Nephron (organoid): ENCODE measurements at regions not wholly inside any gene's neighbourhood (a gene's known extent, or its start where the extent isn't known, plus 50 kb on each side); places are given as distances from the start of the nearest gene placed in this dataset.

ENCODE experiments used
- H3K27ac Mint-ChIP-seq, 3 experiments: 2 replicates each; pipeline ENCODE4 v1.8.0; 2020; ENCODE audit warnings: mixed read lengths in 3 of 3, mild to moderate bottlenecking in 2 of 3, moderate library complexity in 1 of 3
- H3K27me3 Mint-ChIP-seq: 2 replicates; pipeline ENCODE4 v1.8.0; 2021; ENCODE audit warnings: low read depth, mild to moderate bottlenecking, moderate library complexity, mixed read lengths
- H3K36me3 Mint-ChIP-seq: 2 replicates; pipeline ENCODE4 v1.8.0; 2020; ENCODE audit warnings: low read depth, mixed read lengths
- H3K4me1 Mint-ChIP-seq: 2 replicates; pipeline ENCODE4 v1.8.0; 2020; ENCODE audit warnings: mixed read lengths
- H3K4me3 Mint-ChIP-seq, 3 experiments: 2 replicates each; pipeline ENCODE4 v1.8.0; 2020; ENCODE audit warnings: mild to moderate bottlenecking in 3 of 3, mixed read lengths in 3 of 3, moderate library complexity in 2 of 3
- H3K9me3 Mint-ChIP-seq: 2 replicates; pipeline ENCODE4 v1.8.0; 2020; ENCODE audit warnings: mixed read lengths
- TF ChIP-seq, protein P1 (sequence below), 3 experiments: fragments of 200-600 bp; sonication (generic); IDR thresholded peaks; one replicate each; pipeline ENCODE4 v1.5.0; 2021; ENCODE audit warnings: antibody characterized with exemption in 3 of 3; ENCODE audit not compliant: unreplicated experiment in 3 of 3

DNA sequence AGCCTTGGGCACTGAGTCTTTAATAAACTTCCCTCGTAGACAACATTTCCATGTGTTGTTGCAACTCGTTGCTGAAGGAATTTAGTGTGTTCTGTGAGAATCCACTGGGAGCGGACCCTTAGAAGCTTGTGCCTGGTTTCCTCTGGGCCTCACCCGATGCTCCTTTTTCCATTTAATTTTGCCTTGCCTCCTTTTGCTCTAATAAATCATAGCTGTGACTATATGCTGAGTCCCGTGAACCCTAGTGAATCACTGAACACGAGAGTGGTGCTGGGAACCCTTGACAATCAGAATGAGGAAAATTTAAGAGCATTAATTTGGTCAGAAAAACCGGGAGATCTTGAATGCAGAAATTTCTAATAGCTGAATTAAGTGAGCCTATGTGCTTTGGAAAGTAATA is 291.1 kb upstream of the ZNF608 start:
- TF ChIP-seq, protein P1, sequence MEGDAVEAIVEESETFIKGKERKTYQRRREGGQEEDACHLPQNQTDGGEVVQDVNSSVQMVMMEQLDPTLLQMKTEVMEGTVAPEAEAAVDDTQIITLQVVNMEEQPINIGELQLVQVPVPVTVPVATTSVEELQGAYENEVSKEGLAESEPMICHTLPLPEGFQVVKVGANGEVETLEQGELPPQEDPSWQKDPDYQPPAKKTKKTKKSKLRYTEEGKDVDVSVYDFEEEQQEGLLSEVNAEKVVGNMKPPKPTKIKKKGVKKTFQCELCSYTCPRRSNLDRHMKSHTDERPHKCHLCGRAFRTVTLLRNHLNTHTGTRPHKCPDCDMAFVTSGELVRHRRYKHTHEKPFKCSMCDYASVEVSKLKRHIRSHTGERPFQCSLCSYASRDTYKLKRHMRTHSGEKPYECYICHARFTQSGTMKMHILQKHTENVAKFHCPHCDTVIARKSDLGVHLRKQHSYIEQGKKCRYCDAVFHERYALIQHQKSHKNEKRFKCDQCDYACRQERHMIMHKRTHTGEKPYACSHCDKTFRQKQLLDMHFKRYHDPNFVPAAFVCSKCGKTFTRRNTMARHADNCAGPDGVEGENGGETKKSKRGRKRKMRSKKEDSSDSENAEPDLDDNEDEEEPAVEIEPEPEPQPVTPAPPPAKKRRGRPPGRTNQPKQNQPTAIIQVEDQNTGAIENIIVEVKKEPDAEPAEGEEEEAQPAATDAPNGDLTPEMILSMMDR (IDR thresholded peaks at IDR 0.05; ENCODE audit: unreplicated experiment in 3 of 3): no peak
- Mint-ChIP-seq H3K4me1 (peaks cover 12% of the 10 kb centered on the region), H3K9me3 (peaks cover 3% of the 10 kb centered on the region), H3K4me3 (no peak overlapping the region), H3K27me3 (peaks cover 15% of the 10 kb centered on the region), H3K36me3 (no peaks in the 10 kb centered on the region), H3K27ac (no peak overlapping the region)

DNA sequence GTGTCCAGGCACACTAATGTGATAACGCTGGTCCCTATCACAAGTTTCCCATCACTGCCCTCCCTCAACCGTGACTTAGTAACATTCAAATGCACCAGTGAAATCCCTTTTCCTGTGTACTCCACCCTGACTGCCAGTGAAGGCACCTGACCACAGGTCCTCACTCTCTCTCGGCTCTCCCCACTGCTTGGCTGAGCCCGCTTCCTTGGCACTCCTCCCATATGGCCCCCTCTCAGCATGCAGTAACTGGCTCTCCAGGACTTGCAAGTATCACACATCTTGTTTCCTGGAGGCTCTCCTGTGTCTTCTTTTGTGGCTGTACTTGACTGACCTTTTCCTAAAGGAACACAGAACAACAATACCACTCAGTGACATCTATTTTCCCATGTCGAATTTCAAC is 292.0 kb upstream of the ZNF608 start:
- Mint-ChIP-seq H3K36me3 (no peaks in the 10 kb centered on the region), H3K27ac (peak overlapping the region in 2 of 3 experiments; percentile 9 to 13), H3K4me1 (peaks cover 21% of the 10 kb centered on the region), H3K4me3 (no peak overlapping the region), H3K27me3 (peaks cover 15% of the 10 kb centered on the region), H3K9me3 (peaks cover 3% of the 10 kb centered on the region)
- TF ChIP-seq, protein P1 (IDR thresholded peaks at IDR 0.05; ENCODE audit: unreplicated experiment in 3 of 3): no peak

DNA sequence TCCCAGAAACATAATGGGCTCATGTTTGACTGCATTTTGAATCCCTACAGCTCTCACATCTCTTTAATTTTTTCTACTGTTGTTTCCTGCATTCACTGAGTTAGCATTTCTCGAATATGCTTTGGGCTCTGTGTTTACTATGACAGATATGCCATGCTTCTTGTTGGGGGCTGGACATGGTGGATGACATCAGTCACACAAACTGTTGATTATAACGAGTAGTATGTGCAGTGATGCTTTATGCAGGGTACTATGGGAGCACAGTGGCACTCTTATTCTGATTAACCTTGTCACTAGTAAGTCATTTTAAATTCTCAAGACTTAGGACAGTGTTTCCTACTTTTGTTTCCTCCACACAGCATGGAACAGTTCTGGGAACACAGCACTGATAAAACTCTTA is 295.4 kb upstream of the ZNF608 start:
- H3K27me3 Mint-ChIP-seq: peaks cover 9% of the 10 kb centered on the region
- TF ChIP-seq, protein P1 (IDR thresholded peaks at IDR 0.05; ENCODE audit: unreplicated experiment in 3 of 3): no peak
- H3K27ac Mint-ChIP-seq: peak overlapping the region; percentile 42 to 87 (median 82)
- H3K36me3 Mint-ChIP-seq: no peaks in the 10 kb centered on the region
- no peak overlapping the region for H3K4me3 Mint-ChIP-seq
- peaks cover 51% of the 10 kb centered on the region for H3K4me1 Mint-ChIP-seq
- no peaks in the 10 kb centered on the region for H3K9me3 Mint-ChIP-seq

DNA sequence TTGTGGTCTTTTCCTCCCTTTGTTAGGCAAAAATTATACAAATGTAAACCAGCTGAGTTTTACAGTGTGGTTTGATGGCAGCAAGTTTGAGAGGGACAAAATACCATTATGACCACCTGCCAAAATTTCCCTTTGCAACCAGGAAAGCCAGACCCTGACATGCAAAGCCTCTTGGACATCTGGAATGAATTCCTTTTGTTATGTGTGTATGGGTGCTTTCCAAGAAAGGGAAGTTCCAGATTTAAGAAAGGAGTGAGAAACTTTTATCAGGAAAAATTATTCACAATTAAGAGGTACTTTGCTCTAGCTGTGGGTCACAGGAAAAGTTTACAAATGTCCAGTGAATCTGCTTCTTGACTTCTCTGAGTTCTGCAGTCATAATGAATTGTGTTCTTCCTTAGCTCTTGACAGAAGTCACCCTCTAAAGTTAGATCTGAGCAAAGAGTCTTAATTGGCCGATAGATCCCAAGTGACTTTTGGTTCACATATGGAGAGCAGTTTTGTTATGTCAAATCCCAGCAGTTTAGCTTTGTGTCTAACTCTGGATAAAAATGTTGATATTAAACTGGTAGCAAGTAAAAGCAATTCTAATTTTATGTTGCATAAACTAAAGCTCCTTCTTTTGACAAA is 295.9 kb upstream of the ZNF608 start:
- TF ChIP-seq, protein P1 (IDR thresholded peaks at IDR 0.05; ENCODE audit: unreplicated experiment in 3 of 3): no peak
- peak overlapping the region; percentile 42 to 87 (median 82) for H3K27ac Mint-ChIP-seq
- H3K36me3 Mint-ChIP-seq: no peaks in the 10 kb centered on the region
- no peaks in the 10 kb centered on the region for H3K9me3 Mint-ChIP-seq
- H3K4me1 Mint-ChIP-seq: peaks cover 51% of the 10 kb centered on the region
- no peak overlapping the region for H3K4me3 Mint-ChIP-seq
- peaks cover 11% of the 10 kb centered on the region for H3K27me3 Mint-ChIP-seq

DNA sequence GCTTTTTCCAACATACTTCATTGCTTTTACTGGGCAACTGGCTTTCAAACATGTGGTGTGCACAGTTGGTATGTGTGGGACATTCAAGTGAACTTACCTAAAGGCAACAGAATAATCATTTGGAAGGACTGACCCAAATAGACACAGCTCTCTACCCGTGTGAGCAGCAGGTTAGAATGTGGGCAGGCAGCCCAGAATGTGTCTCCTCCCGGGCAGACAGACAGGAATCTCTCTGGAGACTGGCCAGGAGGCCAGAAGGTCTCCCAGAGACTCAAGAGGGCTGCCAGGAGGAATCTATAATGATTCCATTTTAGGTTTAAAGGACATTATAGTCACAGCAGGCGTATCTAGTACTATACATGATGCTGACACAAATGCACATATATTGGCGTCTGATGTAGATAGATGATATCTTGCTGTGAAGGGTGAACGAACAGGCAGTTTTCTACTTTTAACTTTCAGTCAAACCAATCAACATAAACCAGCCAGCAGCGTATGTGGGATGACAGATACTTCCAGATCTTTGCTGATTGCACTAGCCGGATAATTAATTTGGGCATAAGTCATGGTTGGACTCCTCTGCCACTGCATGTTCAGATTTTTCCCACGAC is 297.4 kb upstream of the ZNF608 start:
- TF ChIP-seq, protein P1 (IDR thresholded peaks at IDR 0.05; ENCODE audit: unreplicated experiment in 3 of 3): no peak
- Mint-ChIP-seq H3K4me3 (peak overlapping the region in 2 of 3 experiments; percentile 6 to 15), H3K36me3 (no peaks in the 10 kb centered on the region), H3K27ac (peak overlapping the region; percentile 82 to 93 (median 87)), H3K9me3 (no peaks in the 10 kb centered on the region), H3K27me3 (peaks cover 6% of the 10 kb centered on the region), H3K4me1 (peaks cover 59% of the 10 kb centered on the region)
